Panc1 (cell line): ENCODE measurements at regions not wholly inside any gene's neighbourhood (a gene's known extent, or its start where the extent isn't known, plus 50 kb on each side); places are given as distances from the start of the nearest gene placed in this dataset.

Experiments used
- ATAC-seq: fragments of 200-7000 bp; cut with Tn5 transposase; 2 replicates; pipeline ENCODE4 v1.9.1; 2020; ENCODE audit warnings: mild to moderate bottlenecking, moderate library complexity
- BruUV-seq: library from RNA; stranded (reverse); fragments of 400-500 nt; replicated peaks from 2 replicates; lab custom pipeline; 2021; lab: Mats Ljungman, UMichigan
- CTCF ChIA-PET: fragments of 300-600 bp; sonication (Branson Sonifier 250); formaldehyde crosslinking; loops from one replicate; lab custom pipeline; 2022; ENCODE audit warnings: antibody characterized with exemption; lab: Charles Lee
- POLR2A ChIA-PET: fragments of 300-600 bp; sonication (Branson Sonifier 250); formaldehyde crosslinking; loops from one replicate; lab custom pipeline; 2022; ENCODE audit warnings: antibody characterized with exemption; lab: Charles Lee
- DNase-seq: peaks from one replicate; pipeline ENCODE4 v3.0.0-alpha.2; 2010; ENCODE audit warnings: low read depth, low spot score
- H3K27ac ChIP-seq: 2 replicates; pipeline ENCODE4 v1.5.1; 2011; ENCODE audit warnings: mild to moderate bottlenecking, low read length, inconsistent platforms
- H3K27me3 ChIP-seq: fragments of 200-500 bp; sonication (Bioruptor generic); 2 replicates; pipeline ENCODE4 v1.6.0; 2014; ENCODE audit warnings: low read length, inconsistent platforms; ENCODE audit not compliant: control insufficient read depth, insufficient read depth
- H3K36me3 ChIP-seq: fragments of 200-500 bp; sonication (Bioruptor generic); 2 replicates; pipeline ENCODE4 v1.5.1; 2014; ENCODE audit warnings: inconsistent platforms, mild to moderate bottlenecking, low read length, moderate library complexity; ENCODE audit not compliant: control insufficient read depth, insufficient read depth
- H3K4me1 ChIP-seq: 2 replicates; pipeline ENCODE4 v1.5.1; 2011; ENCODE audit warnings: inconsistent platforms, mild to moderate bottlenecking, low read length, moderate library complexity; ENCODE audit not compliant: control insufficient read depth, insufficient read depth
- H3K4me3 ChIP-seq, 2 experiments: 2 replicates each; pipeline ENCODE4 v1.5.1; 2011 to 2012; ENCODE audit warnings: low read depth in 2 of 2, low read length in 2 of 2, mild to moderate bottlenecking in 2 of 2, inconsistent platforms in 1 of 2, moderate library complexity in 1 of 2
- H3K9me3 ChIP-seq: fragments of 200-500 bp; sonication (Bioruptor generic); 2 replicates; pipeline ENCODE4 v1.5.1; 2014; ENCODE audit warnings: low read depth, mild to moderate bottlenecking, inconsistent platforms, low read length, moderate library complexity; ENCODE audit not compliant: control insufficient read depth, insufficient read depth
- CTCF ChIP-seq: fragments of 450-650 bp; IDR thresholded peaks from 2 replicates; pipeline ENCODE4 v1.5.1; 2017; ENCODE audit warnings: mild to moderate bottlenecking
- POLR2AphosphoS5 ChIP-seq: IDR thresholded peaks from 2 replicates; pipeline ENCODE4 v1.6.1; 2012; ENCODE audit warnings: mild to moderate bottlenecking, low read depth, low read length, moderate library complexity
- SIN3A ChIP-seq: IDR thresholded peaks from 2 replicates; pipeline ENCODE4 v1.6.1; 2012; ENCODE audit warnings: low read depth, mild to moderate bottlenecking, low read length, moderate library complexity, borderline replicate concordance; ENCODE audit not compliant: insufficient read depth
- TCF7L2 ChIP-seq: IDR thresholded peaks from 2 replicates; pipeline ENCODE4 v1.6.1; 2011; ENCODE audit warnings: mild to moderate bottlenecking, low read depth, low read length, inconsistent platforms
- in situ Hi-C: cut with HindIII; loops from 2 replicates; pipeline ENCODE4 v1.10.0; 2016; ENCODE audit warnings: low sequenced_read_pairs, low pct_unique_long_range_greater_than_20kb
- intact Hi-C: fragments of 100-400 bp; cut with micrococcal nuclease; formaldehyde crosslinking; loops from one replicate; pipeline ENCODE4 v1.10.0; 2022; ENCODE audit not compliant: unreplicated experiment
- TF ChIP-seq, protein P1 (sequence below), 2 experiments: IDR thresholded peaks; 2 replicates each; pipeline ENCODE4 v1.6.1; 2011 to 2012; ENCODE audit warnings: low read depth in 2 of 2, control low read depth in 1 of 2, low read length in 1 of 2, mild to moderate bottlenecking in 1 of 2, moderate library complexity in 1 of 2; ENCODE audit not compliant: insufficient read depth in 1 of 2

DNA sequence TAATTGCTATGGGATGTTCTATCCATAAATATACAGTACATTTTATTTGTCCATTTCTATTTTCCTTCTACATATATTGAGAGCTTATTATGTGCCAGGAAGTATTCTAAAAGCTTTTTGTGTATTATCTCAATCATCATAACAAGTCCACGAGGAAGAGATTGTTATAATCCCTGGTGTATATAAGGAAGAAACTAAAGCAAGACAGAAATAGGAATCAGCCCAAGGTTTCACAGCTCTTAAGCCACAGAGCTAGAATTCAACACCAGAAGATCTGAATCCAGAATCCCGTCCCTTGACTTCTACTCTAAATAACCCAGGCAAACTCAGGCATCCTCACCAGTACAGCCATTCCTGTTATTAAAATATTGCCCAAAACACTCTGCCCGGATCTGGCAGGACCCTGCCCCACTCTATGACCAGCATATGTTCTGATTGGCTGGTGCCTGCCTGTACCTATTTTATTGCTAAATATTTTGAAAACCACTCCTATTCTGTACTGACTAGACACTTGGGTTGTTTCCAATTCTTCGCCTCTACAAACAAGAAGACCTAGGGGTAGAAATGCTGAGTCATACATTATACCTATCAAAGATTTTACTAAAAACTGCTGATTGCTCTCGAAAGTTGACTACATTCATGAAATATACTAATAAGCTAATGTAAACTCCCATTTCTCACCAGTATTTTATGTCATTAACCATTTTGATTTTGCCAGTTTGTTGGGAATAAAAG is 297.4 kb downstream of the ENC1 start:
- ATAC-seq (no peak), DNase-seq (no peak)
- Histone ChIP-seq H3K4me3 (no peak overlapping the region), H3K27me3 (no peaks in the 10 kb centered on the region), H3K9me3 (no peaks in the 10 kb centered on the region), H3K4me1 (no peaks in the 10 kb centered on the region), H3K27ac (no peak overlapping the region), H3K36me3 (no peaks in the 10 kb centered on the region)
- CTCF ChIA-PET, result no interaction called here
- in situ Hi-C loops (no loop called here), intact Hi-C loops (no loop called here)
- no TSS peak for BruUV-seq
- no peak for TF ChIP-seq SIN3A
- TF ChIP-seq CTCF, result no peak
- TF ChIP-seq TCF7L2, result no peak
- TF ChIP-seq, protein P1, sequence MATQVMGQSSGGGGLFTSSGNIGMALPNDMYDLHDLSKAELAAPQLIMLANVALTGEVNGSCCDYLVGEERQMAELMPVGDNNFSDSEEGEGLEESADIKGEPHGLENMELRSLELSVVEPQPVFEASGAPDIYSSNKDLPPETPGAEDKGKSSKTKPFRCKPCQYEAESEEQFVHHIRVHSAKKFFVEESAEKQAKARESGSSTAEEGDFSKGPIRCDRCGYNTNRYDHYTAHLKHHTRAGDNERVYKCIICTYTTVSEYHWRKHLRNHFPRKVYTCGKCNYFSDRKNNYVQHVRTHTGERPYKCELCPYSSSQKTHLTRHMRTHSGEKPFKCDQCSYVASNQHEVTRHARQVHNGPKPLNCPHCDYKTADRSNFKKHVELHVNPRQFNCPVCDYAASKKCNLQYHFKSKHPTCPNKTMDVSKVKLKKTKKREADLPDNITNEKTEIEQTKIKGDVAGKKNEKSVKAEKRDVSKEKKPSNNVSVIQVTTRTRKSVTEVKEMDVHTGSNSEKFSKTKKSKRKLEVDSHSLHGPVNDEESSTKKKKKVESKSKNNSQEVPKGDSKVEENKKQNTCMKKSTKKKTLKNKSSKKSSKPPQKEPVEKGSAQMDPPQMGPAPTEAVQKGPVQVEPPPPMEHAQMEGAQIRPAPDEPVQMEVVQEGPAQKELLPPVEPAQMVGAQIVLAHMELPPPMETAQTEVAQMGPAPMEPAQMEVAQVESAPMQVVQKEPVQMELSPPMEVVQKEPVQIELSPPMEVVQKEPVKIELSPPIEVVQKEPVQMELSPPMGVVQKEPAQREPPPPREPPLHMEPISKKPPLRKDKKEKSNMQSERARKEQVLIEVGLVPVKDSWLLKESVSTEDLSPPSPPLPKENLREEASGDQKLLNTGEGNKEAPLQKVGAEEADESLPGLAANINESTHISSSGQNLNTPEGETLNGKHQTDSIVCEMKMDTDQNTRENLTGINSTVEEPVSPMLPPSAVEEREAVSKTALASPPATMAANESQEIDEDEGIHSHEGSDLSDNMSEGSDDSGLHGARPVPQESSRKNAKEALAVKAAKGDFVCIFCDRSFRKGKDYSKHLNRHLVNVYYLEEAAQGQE (IDR thresholded peaks at IDR 0.05; ENCODE audit: insufficient read depth in 1 of 2, low read depth in 2 of 2, low read length in 1 of 2), result no peak
- no peak for TF ChIP-seq POLR2AphosphoS5
- POLR2A ChIA-PET, result no interaction called here

GRCh38 chr5:74342182-74342581 is 298.3 kb downstream of the ENC1 start:
- Histone ChIP-seq H3K27ac (no peak overlapping the region), H3K4me3 (no peak overlapping the region), H3K36me3 (no peaks in the 10 kb centered on the region), H3K9me3 (no peaks in the 10 kb centered on the region), H3K4me1 (no peaks in the 10 kb centered on the region), H3K27me3 (no peaks in the 10 kb centered on the region)
- ChIA-PET POLR2A (no interaction called here), CTCF (no interaction called here)
- in situ Hi-C loops (no loop called here), intact Hi-C loops (no loop called here)
- ATAC-seq, result no peak
- BruUV-seq, result no TSS peak
- TF ChIP-seq, protein P1 (IDR thresholded peaks at IDR 0.05; ENCODE audit: insufficient read depth in 1 of 2, low read depth in 2 of 2, low read length in 1 of 2), result no peak
- no peak for TF ChIP-seq POLR2AphosphoS5
- no peak for TF ChIP-seq TCF7L2
- no peak for TF ChIP-seq SIN3A
- TF ChIP-seq CTCF, result no peak
- no peak for DNase-seq
